ENCODE measurements at regions not wholly inside any gene's neighbourhood (a gene's known extent, or its start where the extent isn't known, plus 50 kb on each side); places are given as distances from the start of the nearest gene placed in this dataset.

GRCh38 chr16:86444661-86445060, 65.7 kb upstream of the FOXF1 start:
- intact Hi-C loops (cut with micrococcal nuclease): loop anchor here (1.0 kb wide), 1 partner anchor 57 kb away; no protein-coding TSS in a partner anchor
- no peak overlapping the region for H3K4me3 ChIP-seq (replicated peaks in 1 of 3; ENCODE audit: insufficient read depth in 1 of 3, low read depth in 1 of 3, low read length in 3 of 3)
- CTCF ChIA-PET: interaction anchor here (1.0 kb wide), 1 partner anchor 193 kb away, joined by 4 read pairs; no protein-coding TSS in a partner anchor
- H2AFZ ChIP-seq (ENCODE audit: low read depth, low read length): no peak overlapping the region
- no peaks in the 10 kb centered on the region for H3K36me3 ChIP-seq (ENCODE audit: control insufficient read depth in 2 of 2, extremely low read depth in 1 of 2, insufficient read depth in 2 of 2, low read length in 2 of 2)
- H3K9me1 ChIP-seq (replicated peaks; ENCODE audit: control insufficient read depth, extremely low read depth, insufficient read depth, low read length): no peaks in the 10 kb centered on the region
- H3K27ac ChIP-seq (ENCODE audit: insufficient read depth, low read depth, low read length): no peak overlapping the region
- H3K9me3 ChIP-seq (replicated peaks; ENCODE audit: control insufficient read depth, insufficient read depth, low read length): no peaks in the 10 kb centered on the region
- no peak for FAIRE-seq
- POLR2A ChIA-PET: no interaction called here
- H3K27me3 ChIP-seq (ENCODE audit: control insufficient read depth in 2 of 2, insufficient read depth in 2 of 2, low read length in 2 of 2): peaks cover 9 to 10% of the 10 kb centered on the region in 2 experiments
- no peaks in the 10 kb centered on the region for H4K20me1 ChIP-seq (replicated peaks; ENCODE audit: control insufficient read depth, extremely low read depth, insufficient read depth, low read length)
- no peaks in the 10 kb centered on the region for H3K79me2 ChIP-seq (ENCODE audit: control insufficient read depth, insufficient read depth, low read length)
- no peak overlapping the region for H3K4me2 ChIP-seq (ENCODE audit: insufficient read depth, low read length)
- TF ChIP-seq EZH2 (IDR thresholded peaks at IDR 0.05; ENCODE audit: borderline replicate concordance, low read depth, low read length, severe bottlenecking) (no peak), GATA2 (IDR thresholded peaks at IDR 0.05; ENCODE audit: insufficient read depth, insufficient read length, low read depth, low read length) (no peak), POLR2AphosphoS5 (IDR thresholded peaks at IDR 0.05; ENCODE audit: insufficient read depth, low read depth, low read length) (no peak), JUN (IDR thresholded peaks at IDR 0.05; ENCODE audit: borderline replicate concordance, insufficient read depth, insufficient read length, low read depth) (no peak), POLR2A (IDR thresholded peaks at IDR 0.05; ENCODE audit: low read depth, low read length) (no peak), MYC (IDR thresholded peaks at IDR 0.05; ENCODE audit: low read depth, low read length) (no peak), FOS (IDR thresholded peaks at IDR 0.05; ENCODE audit: borderline replicate concordance, insufficient read depth, low read length) (no peak)
- TF ChIP-seq, protein P1, sequence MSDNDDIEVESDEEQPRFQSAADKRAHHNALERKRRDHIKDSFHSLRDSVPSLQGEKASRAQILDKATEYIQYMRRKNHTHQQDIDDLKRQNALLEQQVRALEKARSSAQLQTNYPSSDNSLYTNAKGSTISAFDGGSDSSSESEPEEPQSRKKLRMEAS (IDR thresholded peaks at IDR 0.05; ENCODE audit: insufficient read depth, insufficient read length): no peak
- TF ChIP-seq, protein P2, sequence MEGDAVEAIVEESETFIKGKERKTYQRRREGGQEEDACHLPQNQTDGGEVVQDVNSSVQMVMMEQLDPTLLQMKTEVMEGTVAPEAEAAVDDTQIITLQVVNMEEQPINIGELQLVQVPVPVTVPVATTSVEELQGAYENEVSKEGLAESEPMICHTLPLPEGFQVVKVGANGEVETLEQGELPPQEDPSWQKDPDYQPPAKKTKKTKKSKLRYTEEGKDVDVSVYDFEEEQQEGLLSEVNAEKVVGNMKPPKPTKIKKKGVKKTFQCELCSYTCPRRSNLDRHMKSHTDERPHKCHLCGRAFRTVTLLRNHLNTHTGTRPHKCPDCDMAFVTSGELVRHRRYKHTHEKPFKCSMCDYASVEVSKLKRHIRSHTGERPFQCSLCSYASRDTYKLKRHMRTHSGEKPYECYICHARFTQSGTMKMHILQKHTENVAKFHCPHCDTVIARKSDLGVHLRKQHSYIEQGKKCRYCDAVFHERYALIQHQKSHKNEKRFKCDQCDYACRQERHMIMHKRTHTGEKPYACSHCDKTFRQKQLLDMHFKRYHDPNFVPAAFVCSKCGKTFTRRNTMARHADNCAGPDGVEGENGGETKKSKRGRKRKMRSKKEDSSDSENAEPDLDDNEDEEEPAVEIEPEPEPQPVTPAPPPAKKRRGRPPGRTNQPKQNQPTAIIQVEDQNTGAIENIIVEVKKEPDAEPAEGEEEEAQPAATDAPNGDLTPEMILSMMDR (IDR thresholded peaks at IDR 0.05; ENCODE audit: extremely low read depth in 1 of 2, insufficient read depth in 1 of 2, low read depth in 1 of 2, low read length in 2 of 2): no peak
- dilution Hi-C loops (cut with MboI; ENCODE audit: extremely low pct_ligation_motif_present, low sequenced_read_pairs): no loop called here
- no peak for DNase-seq (ENCODE audit: low read depth, low spot score)
- H3K4me1 ChIP-seq (ENCODE audit: control insufficient read depth, extremely low read depth, insufficient read depth, low read length): peaks cover 6% of the 10 kb centered on the region
- no TSS peak for BruUV-seq (replicated peaks)
- H3K9ac ChIP-seq (replicated peaks; ENCODE audit: extremely low read depth, insufficient read depth, low read length): no peak overlapping the region

Measured in endothelial cell of umbilical vein (primary cell).